ENCODE measurements at regions not wholly inside any gene's neighbourhood (a gene's known extent, or its start where the extent isn't known, plus 50 kb on each side); places are given as distances from the start of the nearest gene placed in this dataset.
"Not testable (repeated sequence)": the region's sequence is repeated elsewhere in the genome, so short reads cannot be mapped to it uniquely, and the experiment has no call there.

DNA sequence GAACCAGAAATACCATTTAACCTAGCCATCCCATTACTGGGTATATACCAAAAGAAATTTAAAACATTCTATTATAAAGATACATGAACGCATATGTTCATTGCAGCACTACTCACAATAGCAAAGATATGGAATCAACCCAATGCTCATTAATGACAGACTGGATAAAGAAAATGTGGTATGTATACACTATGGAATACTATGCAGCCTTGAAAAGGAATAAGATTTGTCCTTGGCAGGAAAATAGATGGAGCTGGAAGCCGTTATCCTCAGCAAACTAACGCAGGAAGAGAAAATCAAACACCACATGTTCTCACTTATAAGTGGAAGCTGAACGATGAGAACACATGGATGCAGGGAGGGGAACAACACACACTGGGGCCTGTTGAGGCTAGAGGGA is 146.1 kb upstream of the HMGA2 start:
- TF ChIP-seq, protein P1, sequence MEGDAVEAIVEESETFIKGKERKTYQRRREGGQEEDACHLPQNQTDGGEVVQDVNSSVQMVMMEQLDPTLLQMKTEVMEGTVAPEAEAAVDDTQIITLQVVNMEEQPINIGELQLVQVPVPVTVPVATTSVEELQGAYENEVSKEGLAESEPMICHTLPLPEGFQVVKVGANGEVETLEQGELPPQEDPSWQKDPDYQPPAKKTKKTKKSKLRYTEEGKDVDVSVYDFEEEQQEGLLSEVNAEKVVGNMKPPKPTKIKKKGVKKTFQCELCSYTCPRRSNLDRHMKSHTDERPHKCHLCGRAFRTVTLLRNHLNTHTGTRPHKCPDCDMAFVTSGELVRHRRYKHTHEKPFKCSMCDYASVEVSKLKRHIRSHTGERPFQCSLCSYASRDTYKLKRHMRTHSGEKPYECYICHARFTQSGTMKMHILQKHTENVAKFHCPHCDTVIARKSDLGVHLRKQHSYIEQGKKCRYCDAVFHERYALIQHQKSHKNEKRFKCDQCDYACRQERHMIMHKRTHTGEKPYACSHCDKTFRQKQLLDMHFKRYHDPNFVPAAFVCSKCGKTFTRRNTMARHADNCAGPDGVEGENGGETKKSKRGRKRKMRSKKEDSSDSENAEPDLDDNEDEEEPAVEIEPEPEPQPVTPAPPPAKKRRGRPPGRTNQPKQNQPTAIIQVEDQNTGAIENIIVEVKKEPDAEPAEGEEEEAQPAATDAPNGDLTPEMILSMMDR (conservative IDR thresholded peaks at IDR 0.05; ENCODE audit: low read depth, low read length), result not testable (repeated sequence)
- TF ChIP-seq EZH2 (IDR thresholded peaks at IDR 0.05; ENCODE audit: low read length, unreplicated experiment), result not testable (repeated sequence)
